T-helper 1 cell treated with Interleukin-12 subunit alpha and Interleukin-12 subunit beta and Interleukin-4 antibody, amounts not matched to agents 30 ng/mL and 1 ng/mL, for 36 hours (primary cell): ENCODE measurements at regions not wholly inside any gene's neighbourhood (a gene's known extent, or its start where the extent isn't known, plus 50 kb on each side); places are given as distances from the start of the nearest gene placed in this dataset.

Experiments
- intact Hi-C: fragments of 100-400 bp; cut with micrococcal nuclease; formaldehyde crosslinking; loops from one replicate; pipeline ENCODE4 v1.15.1; 2024

- intact Hi-C loops, result no loop called here
These were observed 74.5 kb upstream of the NCAM1 start for GRCh38 chr11:112886434-112887370.

- intact Hi-C loops, result no loop called here
These were observed 71.8 kb upstream of the NCAM1 start for GRCh38 chr11:112889446-112889845.

GRCh38 chr11:112899235-112900006, 61.8 kb upstream of the NCAM1 start:
- intact Hi-C loops, result no loop called here

GRCh38 chr11:112901924-112902323, 59.3 kb upstream of the NCAM1 start:
- intact Hi-C loops, result no loop called here

GRCh38 chr11:112902361-112903011, 58.7 kb upstream of the NCAM1 start:
- intact Hi-C loops, result no loop called here

- intact Hi-C loops, result no loop called here
These were observed 57.9 kb upstream of the NCAM1 start for GRCh38 chr11:112903340-112903739.

- intact Hi-C loops, result no loop called here
These were observed 50.1 kb upstream of the NCAM1 start for GRCh38 chr11:112911124-112911523.
